ENCODE measurements at regions not wholly inside any gene's neighbourhood (a gene's known extent, or its start where the extent isn't known, plus 50 kb on each side); places are given as distances from the start of the nearest gene placed in this dataset.
"Not testable (repeated sequence)": the region's sequence is repeated elsewhere in the genome, so short reads cannot be mapped to it uniquely, and the experiment has no call there.

GRCh38 chr10:95137990-95138625 is 55.9 kb upstream of the ACSM6 start:
- DNase-seq (ENCODE audit: low spot score), result not testable (repeated sequence)

DNA sequence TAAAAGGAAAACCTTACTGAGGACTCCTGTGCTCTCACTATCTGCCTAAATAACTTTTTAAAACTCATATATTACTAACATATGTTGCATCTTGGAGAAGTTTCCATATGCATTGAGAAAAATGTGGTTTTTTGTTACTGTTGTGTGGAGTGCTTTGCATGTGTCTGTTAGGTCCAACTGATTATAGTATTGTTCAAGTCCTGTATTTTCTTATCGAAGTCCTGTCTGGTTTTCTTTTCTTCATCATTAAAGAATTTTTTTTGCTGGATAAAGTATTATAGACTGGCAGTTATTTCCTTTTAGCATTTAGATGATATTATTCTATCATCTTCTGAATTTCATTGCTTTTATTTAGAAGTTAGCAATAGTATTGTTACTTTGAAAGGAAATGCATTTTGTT is 59.5 kb upstream of the ACSM6 start:
- no peak for DNase-seq (ENCODE audit: low spot score)

DNA sequence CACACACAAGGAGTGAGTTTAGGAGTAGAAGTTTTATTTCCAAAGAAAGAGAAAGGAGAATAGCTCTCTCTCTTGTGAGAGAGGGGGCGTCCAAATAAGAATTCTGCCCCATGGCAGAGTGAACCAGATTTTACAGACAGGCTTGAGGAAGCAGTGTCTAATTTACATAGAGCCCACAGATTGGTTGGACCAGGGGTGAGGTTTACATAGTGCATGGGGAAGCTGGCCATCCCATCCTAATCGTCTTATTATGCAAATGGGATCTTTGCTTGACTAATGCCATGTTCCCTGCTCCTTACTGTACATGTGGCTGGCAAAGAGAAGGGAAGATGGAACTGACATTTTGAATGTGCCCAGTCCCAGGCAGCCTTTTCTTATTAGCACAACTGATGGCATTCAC is 60.0 kb upstream of the ACSM6 start:
- DNase-seq (ENCODE audit: low spot score), result no peak

DNA sequence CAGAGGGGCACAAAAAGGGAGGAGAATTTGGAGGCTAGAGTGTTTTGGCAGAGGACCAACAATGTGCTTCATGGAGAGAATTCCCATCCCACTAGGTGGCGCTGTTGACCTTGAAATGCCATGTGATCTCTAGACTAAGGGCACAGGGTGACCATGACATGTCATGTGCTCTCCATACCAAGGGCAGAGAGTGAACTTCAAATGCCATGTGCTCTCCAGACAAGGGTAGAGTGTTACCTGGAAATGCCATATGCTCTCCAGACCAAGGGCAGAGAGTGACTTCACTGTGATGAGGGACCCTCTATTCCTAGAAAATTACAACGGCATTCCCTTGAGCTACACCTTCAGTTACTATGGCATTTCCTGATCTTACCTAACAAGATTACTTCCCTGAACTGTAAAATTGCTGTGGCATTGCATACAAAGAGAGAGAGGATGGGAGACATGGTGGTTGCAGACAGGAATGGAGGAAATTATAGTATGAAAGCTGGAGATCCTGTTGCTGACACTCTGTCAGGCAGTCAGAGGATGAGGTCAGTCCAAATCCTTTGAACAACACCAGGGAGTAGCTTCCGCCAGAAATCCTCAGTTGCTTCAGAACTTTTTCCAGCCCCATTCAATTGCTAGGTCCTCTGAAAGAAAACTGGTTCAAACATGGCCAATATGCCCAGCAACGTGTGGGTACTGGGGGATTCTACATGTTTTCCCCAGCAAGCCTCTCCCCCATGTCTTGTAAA is 60.9 kb upstream of the ACSM6 start:
- peak; percentile 59 for DNase-seq (ENCODE audit: low spot score)

DNA sequence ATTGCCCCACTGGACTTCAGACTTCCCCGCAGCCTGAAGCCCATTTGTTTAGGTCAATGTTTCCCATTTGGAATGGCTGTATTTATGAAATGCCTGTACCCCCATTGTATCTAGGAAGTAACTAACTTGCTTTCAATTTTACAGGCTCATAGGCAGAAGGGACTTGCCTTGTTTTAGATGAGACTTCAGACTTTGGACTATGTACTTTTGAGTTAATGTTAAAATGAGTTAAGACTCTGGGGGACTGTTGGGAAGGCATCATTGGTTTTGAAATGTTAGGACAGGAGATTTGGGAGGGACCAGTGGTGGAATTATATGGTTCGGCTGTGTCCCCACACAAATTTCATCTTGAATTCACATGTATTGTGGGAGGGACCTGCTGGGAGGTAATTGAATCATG is 61.1 kb upstream of the CYP2C8 start:
- not testable (repeated sequence) for DNase-seq (ENCODE audit: low spot score)

DNA sequence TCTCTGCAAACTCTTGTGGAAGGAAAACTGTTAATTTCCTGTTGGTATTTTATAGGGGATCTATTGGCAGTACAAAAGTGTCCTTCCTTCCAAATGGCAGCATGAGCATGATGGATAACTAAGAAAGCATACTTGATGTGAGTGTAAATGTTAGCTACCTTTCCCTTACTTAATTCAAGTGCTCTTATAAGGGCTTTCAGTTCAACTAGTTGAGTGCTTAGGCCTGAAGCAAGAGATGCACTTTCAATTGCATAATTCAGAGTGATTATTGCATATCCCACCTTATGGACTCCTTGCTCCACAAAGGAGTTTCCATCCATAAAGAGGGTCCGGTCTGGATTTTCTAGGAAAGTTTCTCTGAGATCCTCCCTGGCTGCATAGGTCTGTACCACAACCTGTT is 56.3 kb upstream of the CYP2C8 start:
- no peak for DNase-seq (ENCODE audit: low spot score)

DNA sequence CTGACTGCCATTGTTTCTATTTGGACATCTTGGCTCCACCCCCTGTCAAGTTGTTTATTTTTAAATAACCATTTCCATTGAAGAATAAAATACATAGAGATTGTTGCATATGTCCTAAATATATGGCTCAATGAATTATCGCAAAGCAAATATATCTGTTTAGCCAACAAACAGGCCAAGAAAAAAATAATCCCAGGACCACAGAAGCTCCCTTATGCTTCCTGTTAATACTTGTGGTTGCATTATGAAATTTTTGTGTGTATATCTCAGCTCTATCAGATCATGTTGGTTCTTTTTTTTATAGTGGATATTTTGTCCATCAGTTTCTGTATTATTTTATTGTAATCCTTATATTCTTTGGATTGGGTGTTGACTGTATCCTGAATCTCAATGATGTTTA is 53.4 kb upstream of the CYP2C8 start:
- DNase-seq (ENCODE audit: low spot score), result no peak

- no peak for DNase-seq (ENCODE audit: low spot score)
These were observed 52.6 kb upstream of the CYP2C8 start for GRCh38 chr10:95121904-95122303.
